ENCODE measurements at regions not wholly inside any gene's neighbourhood (a gene's known extent, or its start where the extent isn't known, plus 50 kb on each side); places are given as distances from the start of the nearest gene placed in this dataset.

DNA sequence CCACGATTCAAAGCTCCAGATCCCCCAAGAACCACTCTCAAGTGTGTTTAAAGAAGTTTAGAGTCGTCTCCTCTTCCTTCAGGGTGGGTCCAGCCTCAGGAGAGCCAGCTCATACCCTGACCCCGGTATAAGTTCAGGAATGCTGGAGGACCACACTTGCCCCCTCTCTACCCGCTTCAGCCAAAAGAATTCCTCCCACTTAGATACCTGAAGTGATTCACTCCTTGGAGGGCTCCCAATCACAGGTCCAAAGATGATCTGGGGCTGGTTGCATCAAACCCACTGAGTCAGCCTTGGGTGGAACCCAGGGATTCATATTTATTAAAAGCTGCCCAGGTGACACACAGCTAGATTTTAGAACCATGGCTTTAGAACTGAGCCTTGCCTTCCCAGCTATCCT, 133.5 kb upstream of the PARP11 start:
- intact Hi-C loops (cut with DNase I): no loop called here
- no peaks in the 10 kb centered on the region for H3K27me3 ChIP-seq
- ATAC-seq: no peak
- DNase-seq: no peak
- H3K4me1 ChIP-seq: peaks cover 2 to 40% (median 26%) of the 10 kb centered on the region in 3 donors
- no peaks in the 10 kb centered on the region for H3K36me3 ChIP-seq
- TF ChIP-seq, protein P1, sequence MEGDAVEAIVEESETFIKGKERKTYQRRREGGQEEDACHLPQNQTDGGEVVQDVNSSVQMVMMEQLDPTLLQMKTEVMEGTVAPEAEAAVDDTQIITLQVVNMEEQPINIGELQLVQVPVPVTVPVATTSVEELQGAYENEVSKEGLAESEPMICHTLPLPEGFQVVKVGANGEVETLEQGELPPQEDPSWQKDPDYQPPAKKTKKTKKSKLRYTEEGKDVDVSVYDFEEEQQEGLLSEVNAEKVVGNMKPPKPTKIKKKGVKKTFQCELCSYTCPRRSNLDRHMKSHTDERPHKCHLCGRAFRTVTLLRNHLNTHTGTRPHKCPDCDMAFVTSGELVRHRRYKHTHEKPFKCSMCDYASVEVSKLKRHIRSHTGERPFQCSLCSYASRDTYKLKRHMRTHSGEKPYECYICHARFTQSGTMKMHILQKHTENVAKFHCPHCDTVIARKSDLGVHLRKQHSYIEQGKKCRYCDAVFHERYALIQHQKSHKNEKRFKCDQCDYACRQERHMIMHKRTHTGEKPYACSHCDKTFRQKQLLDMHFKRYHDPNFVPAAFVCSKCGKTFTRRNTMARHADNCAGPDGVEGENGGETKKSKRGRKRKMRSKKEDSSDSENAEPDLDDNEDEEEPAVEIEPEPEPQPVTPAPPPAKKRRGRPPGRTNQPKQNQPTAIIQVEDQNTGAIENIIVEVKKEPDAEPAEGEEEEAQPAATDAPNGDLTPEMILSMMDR (IDR thresholded peaks at IDR 0.05): no peak
- WGBS, 2 donors: 92 to 99% methylated on average over 4 of the region's 4 CpGs
- H3K4me3 ChIP-seq: no peak overlapping the region
- H3K27ac ChIP-seq: no peak overlapping the region
- H3K9me3 ChIP-seq: no peaks in the 10 kb centered on the region
- FAIRE-seq: no peak

DNA sequence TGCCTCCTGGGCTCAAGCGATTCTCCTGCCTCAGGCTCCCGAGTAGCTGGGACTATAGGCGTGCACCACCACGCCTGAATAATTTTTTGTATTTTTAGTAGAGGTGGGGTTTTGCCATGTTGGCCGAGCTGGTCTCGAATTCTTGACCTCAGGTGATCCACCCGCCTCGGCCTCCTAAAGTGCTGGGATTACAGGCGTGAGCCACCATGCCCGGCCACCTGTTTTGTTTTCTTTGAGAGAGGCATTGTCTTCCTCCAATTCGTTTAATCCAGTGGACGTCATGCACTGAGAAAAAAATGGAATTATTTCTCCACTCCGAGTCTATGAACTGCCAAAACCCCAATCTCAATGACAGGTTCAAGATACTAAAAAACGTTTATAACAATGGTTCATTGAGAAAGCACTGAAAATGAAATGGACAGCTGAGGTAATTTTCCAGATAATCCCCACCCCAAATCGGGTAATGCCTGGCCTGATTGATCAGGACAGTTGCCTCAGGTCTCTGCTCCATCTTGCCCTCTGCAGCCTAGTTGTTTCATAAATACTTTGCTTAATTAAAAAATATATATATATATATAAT, 132.7 kb upstream of the PARP11 start:
- ATAC-seq: peak in 1 of 4 donors; percentile 7
- Histone ChIP-seq H3K4me3 (no peak overlapping the region), H3K36me3 (no peaks in the 10 kb centered on the region), H3K9me3 (no peaks in the 10 kb centered on the region), H3K4me1 (peaks cover 2 to 35% (median 21%) of the 10 kb centered on the region in 3 donors), H3K27me3 (no peaks in the 10 kb centered on the region), H3K27ac (peak overlapping the region in 2 of 4 donors; percentile 24 to 47)
- no peak for FAIRE-seq
- DNase-seq: no peak
- TF ChIP-seq, protein P1 (IDR thresholded peaks at IDR 0.05): no peak
- intact Hi-C loops (cut with DNase I): no loop called here
- 60 to 67% methylated on average over 15 of the region's 15 CpGs for WGBS, 2 donors

DNA sequence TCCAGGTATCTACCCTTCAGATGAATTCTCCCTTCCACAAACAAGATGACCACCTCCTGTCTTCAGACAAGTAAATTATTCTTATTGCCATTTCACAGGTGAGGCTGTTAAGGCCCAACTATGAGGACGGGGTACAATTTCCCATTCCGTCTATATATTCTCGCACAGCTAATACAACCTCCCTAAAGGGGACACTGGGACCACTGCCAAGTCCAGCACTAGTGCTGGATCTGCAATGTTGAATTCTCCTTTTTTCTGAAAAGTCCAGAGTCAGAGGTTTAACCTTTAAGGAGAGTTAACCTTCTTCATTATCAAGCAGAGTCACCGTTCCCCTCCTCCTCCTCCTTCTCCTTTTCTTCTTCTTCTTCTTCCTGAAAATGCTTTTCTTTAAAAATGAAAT, 130.4 kb upstream of the PARP11 start:
- Histone ChIP-seq H3K27ac (peak overlapping the region in 1 of 4 donors; percentile 39), H3K4me3 (no peak overlapping the region), H3K4me1 (peaks cover 8 to 35% (median 22%) of the 10 kb centered on the region in 3 donors), H3K27me3 (no peaks in the 10 kb centered on the region), H3K9me3 (no peaks in the 10 kb centered on the region), H3K36me3 (no peaks in the 10 kb centered on the region)
- intact Hi-C loops (cut with DNase I): no loop called here
- no peak for DNase-seq
- no peak for ATAC-seq
- WGBS, 2 donors: 92 to 96% methylated on average over 4 of the region's 4 CpGs
- TF ChIP-seq, protein P1 (IDR thresholded peaks at IDR 0.05): no peak
- FAIRE-seq: no peak

DNA sequence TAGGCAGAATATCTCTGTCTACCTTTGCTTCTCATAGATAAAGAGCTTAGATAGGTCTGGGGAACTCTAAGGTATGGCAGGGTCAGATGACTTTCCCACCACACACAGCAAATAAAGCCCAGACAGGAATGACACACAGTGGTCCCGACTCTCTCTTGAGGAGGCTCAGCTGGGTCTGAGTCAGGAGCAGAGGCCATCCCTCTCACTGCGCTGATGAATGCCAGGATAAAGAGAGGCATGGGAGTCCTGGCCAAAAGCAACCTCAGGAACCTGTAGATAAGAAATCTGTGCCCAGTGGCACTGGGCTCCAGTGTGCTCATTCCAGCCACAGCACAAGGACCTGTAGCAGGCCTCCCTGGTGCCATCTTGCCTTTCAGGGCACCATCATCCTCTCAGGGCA, 129.4 kb upstream of the PARP11 start:
- H3K4me3 ChIP-seq: no peak overlapping the region

DNA sequence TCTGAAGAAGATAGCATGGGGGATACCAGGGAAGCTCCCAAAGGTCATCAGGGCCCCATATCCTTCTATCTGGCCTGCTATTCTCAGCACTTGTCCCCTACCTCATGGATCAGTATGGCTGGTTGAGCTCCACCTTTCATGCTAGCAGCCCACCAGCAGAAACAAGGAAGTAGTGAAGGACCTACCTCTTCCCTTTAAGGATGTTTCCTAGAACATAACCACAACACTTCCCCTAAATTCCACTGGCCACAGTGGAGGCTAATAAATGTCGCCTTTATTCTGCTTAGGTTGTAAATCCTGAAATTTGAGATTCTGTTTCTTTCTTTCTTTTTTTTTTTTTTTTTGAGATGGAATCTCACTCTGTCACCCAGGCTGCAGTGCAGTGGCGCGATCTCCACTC, 128.6 kb upstream of the PARP11 start:
- TF ChIP-seq, protein P1 (IDR thresholded peaks at IDR 0.05): no peak
- FAIRE-seq (no peak), DNase-seq (no peak), ATAC-seq (no peak)
- Histone ChIP-seq H3K4me1 (peaks cover 8 to 42% (median 25%) of the 10 kb centered on the region in 3 donors), H3K36me3 (no peaks in the 10 kb centered on the region), H3K4me3 (no peak overlapping the region), H3K9me3 (no peaks in the 10 kb centered on the region), H3K27ac (peak overlapping the region in 1 of 4 donors; percentile 9), H3K27me3 (no peaks in the 10 kb centered on the region)
- intact Hi-C loops (cut with DNase I): no loop called here
- WGBS, 2 donors: 95 to 100% methylated on average over 3 of the region's 3 CpGs

More for the DNA sequence above, 129.4 kb upstream of the PARP11 start:
- TF ChIP-seq, protein P1 (IDR thresholded peaks at IDR 0.05): no peak
- Histone ChIP-seq H3K27me3 (no peaks in the 10 kb centered on the region), H3K36me3 (no peaks in the 10 kb centered on the region), H3K4me1 (peaks cover 8 to 44% (median 25%) of the 10 kb centered on the region in 3 donors), H3K9me3 (no peaks in the 10 kb centered on the region), H3K27ac (peak overlapping the region in 2 of 4 donors; percentile 10 to 25)
- DNase-seq (no peak), ATAC-seq (no peak), FAIRE-seq (no peak)
- 57 to 61% methylated on average over 2 of the region's 2 CpGs for WGBS, 2 donors
- intact Hi-C loops (cut with DNase I): no loop called here

All from pancreas (tissue), 10 donors.